Fibroblast of villous mesenchyme (primary cell): ENCODE measurements at regions not wholly inside any gene's neighbourhood (a gene's known extent, or its start where the extent isn't known, plus 50 kb on each side); places are given as distances from the start of the nearest gene placed in this dataset.

Experiments
- DNase-seq: peaks from one replicate; pipeline ENCODE4 v3.0.0-alpha.2; 2010; ENCODE audit warnings: low read depth
- H3K4me3 ChIP-seq: 2 replicates; pipeline ENCODE4 v1.5.1; 2011; ENCODE audit warnings: low read depth, mild to moderate bottlenecking, low read length
- TF ChIP-seq, protein P1 (sequence below): IDR thresholded peaks from 2 replicates; pipeline ENCODE4 v1.5.1; 2012; ENCODE audit warnings: low read depth, mild to moderate bottlenecking, low read length; ENCODE audit not compliant: insufficient read depth

GRCh38 chr10:106053061-106053460, 1111.4 kb downstream of the SORCS1 start:
- no peak overlapping the region for H3K4me3 ChIP-seq
- TF ChIP-seq, protein P1, sequence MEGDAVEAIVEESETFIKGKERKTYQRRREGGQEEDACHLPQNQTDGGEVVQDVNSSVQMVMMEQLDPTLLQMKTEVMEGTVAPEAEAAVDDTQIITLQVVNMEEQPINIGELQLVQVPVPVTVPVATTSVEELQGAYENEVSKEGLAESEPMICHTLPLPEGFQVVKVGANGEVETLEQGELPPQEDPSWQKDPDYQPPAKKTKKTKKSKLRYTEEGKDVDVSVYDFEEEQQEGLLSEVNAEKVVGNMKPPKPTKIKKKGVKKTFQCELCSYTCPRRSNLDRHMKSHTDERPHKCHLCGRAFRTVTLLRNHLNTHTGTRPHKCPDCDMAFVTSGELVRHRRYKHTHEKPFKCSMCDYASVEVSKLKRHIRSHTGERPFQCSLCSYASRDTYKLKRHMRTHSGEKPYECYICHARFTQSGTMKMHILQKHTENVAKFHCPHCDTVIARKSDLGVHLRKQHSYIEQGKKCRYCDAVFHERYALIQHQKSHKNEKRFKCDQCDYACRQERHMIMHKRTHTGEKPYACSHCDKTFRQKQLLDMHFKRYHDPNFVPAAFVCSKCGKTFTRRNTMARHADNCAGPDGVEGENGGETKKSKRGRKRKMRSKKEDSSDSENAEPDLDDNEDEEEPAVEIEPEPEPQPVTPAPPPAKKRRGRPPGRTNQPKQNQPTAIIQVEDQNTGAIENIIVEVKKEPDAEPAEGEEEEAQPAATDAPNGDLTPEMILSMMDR = no peak
- DNase-seq = no peak

GRCh38 chr10:106044503-106044902, 1120.0 kb downstream of the SORCS1 start:
- no peak overlapping the region for H3K4me3 ChIP-seq
- no peak for DNase-seq
- TF ChIP-seq, protein P1 = no peak

GRCh38 chr10:106043863-106044262, 1120.6 kb downstream of the SORCS1 start:
- TF ChIP-seq, protein P1 = no peak
- peak; percentile 80 for DNase-seq
- no peak overlapping the region for H3K4me3 ChIP-seq

DNA sequence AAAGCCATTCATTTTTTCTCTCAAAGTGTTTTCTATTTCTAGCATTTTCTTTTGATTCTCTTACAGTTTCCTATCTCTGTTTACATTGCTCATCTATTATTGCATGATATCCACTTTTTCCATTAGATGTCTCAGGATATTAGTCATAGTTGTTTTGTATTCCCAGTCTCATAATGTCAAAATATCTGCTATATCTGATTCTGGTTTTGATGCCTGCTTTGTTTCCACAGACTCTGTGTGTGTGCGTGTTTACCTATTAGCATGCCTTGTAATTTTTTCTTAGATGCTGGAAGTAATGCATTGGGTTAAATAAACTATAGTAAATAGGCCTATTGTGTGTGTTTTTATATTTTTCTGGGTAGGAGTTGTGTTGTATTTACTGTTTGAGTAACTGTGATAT, 1126.3 kb downstream of the SORCS1 start:
- DNase-seq = peak; percentile 83
- TF ChIP-seq, protein P1 = no peak
- H3K4me3 ChIP-seq = no peak overlapping the region

DNA sequence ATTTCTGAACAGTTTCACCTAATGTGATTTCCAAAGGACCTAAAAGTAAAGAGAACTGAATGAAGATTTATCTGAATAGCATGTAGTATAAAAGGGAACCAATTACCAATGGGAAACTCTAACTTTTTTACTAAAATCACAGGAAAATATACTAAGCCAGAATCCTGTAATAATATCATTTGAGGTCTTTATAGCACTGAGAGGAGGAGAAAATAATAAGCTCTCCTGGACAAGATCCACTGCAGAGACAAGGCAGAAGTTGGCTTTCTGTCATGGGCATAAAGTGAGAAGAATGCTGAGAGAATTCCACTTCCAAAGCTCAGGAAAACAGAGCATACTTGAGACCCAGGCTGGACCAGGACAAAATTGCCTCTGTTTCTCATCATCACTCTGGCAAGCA, 1131.4 kb downstream of the SORCS1 start:
- no peak for DNase-seq
- TF ChIP-seq, protein P1 = no peak

DNA sequence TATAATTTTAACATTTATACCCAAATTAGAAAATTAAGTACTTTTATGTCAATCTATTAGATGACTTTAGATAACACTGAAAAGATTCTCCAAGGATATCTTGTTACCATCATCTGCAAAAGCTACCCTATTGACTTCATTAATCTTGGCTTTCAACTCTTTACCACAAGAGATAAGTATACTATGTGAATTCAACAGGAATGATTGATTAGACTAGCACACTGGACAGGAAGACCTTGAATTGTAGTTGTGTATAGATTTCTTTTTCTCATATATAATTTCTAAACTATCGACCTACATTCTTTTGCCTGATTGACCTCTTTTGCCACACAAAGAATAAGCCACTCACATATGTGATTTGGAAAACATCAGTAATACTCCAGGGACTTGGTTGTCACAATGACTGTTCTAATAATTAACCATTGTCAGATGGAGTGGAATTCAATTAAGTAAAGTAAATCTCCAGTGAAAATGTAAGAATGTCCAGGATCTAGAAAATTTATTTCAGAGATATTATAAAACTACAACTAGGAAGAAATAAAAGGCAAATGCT, 1132.0 kb downstream of the SORCS1 start:
- H3K4me3 ChIP-seq = no peak overlapping the region
- no peak for DNase-seq
- TF ChIP-seq, protein P1 = no peak

More for the DNA sequence above, 1131.4 kb downstream of the SORCS1 start:
- no peak overlapping the region for H3K4me3 ChIP-seq

DNA sequence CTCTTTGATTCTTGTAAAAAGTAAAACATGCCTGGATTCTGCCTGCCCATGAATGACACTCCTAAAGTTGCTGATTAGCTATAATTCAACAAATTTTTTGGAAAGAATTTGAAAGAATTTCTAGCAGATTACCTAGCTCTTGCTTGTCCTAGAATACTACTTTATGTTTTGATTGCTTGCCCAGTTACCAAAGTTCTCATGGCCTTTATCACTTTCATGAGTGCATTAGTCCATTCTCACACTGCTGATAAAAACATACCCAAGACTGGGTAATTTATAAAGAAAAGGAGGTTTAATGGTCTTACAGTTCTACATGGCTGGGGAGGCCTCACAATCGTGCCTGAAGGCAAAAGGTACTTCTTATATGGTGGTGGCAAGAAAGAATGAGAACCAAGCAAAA, 1137.3 kb downstream of the SORCS1 start:
- TF ChIP-seq, protein P1 = no peak
- no peak overlapping the region for H3K4me3 ChIP-seq
- DNase-seq = no peak
